GM18519 (cell line): ENCODE measurements at regions not wholly inside any gene's neighbourhood (a gene's known extent, or its start where the extent isn't known, plus 50 kb on each side); places are given as distances from the start of the nearest gene placed in this dataset.

Experiments used
- ATAC-seq: cut with Tn5 transposase; IDR thresholded peaks from one replicate; pipeline ENCODE4 v1.9.1; 2021; ENCODE audit warnings: mild to moderate bottlenecking, moderate library complexity; ENCODE audit not compliant: unreplicated experiment, low FRiP score

DNA sequence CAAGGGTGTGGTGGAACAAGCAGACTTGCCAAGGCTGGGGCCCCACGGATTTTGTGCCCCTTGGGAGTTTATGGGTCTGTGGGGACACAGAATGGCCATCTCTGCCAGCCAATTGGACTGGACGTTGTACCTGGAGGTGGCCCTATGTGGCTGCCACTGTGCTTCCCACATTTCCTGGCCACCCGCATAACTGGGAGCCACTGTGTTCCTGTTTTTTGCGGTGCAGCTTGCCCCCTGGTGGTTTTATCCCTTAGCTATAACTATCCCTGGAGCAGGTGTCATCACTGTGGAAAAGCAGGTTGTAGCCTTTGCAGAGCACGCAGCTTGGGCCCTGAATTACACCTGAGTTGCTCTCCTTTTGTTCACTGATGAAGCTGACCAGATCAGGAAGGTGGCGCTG is 306.3 kb downstream of the ZPLD1 start:
- no peak for ATAC-seq

DNA sequence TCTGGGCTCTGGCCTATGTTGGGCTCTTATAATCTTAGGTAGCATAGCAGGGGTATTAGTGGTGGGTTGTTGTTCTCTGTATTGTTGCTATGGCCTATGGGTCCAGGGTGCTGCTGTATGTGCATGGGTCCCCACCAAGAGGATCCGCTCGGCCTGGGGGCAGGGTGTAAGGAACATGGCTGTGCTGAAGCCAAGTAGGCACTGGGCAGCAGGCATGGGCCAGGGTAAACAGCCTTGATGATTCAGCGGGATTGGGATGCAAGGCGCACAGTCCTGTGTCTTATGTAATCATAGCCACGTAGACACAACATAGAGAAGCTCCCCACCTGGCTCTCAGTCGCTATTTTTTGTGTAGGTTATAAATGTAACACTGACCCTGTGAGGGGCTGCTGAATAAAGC is 306.9 kb downstream of the ZPLD1 start:
- ATAC-seq = no peak

DNA sequence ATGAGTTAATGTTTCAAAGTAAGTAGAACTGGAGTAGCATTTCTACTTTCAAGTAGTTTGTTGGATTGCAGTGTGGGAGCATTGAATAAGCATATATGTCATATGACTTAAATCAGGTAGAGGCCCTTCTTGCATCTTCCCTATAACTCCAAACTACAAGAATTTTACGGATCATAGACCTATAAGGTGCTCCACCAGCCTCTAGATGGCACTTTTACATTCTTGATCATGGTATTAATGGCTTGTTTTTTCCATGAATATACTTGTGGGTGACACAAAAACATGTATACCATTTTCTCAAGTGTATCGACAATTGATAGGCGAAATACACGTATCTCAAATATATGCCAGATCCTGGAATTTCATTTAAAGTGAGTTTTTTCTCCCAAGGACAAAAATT is 311.1 kb downstream of the ZPLD1 start:
- ATAC-seq = no peak

DNA sequence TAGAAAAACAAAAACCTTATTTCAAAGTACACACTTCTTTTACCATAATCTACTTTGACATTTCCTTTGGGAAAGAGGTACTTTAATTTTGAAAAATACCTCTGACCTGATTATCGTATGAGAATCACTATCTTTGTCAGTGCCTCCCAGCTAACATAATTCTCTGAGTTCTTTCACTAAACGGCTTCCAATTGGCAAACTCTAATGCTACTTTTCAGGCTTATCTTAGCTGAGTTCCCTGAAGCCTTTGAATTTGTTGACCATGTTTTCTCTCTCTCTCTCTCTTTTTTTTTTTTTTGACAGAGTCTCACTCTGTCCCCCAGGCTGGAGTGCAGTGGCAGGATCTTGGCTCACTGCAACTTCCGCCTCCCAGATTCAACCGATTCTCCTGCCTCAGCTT is 312.8 kb downstream of the ZPLD1 start:
- ATAC-seq = no peak

DNA sequence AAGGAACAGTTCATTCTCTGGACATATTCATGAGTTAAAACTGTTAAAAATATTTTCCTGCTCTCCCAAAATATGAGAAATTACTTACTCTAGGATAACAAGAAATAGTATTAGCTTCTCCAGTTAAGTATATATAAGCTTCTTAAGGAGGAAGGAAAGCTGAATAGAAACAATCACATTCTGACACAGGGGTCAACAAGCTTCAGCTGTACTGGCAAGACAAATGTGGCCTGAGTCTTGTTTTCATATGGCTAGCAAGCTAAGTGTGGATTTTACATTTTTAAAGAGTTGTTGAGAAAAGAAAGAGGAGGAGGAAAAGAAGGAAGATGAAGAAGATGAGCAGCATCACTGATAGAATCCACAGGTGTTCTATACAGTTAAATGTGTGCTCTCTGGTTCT is 313.8 kb downstream of the ZPLD1 start:
- no peak for ATAC-seq

DNA sequence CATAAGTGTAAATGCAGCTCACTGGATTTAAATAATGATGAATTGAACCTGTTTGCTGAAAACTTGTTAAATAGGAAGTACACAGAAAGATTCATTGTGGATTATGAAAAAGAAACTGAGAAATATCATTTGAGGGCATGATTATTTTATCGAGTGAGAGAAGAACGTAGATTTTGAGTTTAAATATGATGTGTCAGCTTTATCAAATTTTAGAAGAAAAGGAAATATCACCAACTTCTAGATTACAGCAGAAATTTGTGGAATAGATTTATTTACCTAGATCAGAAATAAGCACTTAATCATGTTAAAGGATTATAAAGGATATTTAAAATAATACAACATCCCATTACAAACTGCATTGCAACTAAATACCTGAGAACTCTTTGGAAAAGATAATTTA is 315.5 kb downstream of the ZPLD1 start:
- ATAC-seq = no peak

DNA sequence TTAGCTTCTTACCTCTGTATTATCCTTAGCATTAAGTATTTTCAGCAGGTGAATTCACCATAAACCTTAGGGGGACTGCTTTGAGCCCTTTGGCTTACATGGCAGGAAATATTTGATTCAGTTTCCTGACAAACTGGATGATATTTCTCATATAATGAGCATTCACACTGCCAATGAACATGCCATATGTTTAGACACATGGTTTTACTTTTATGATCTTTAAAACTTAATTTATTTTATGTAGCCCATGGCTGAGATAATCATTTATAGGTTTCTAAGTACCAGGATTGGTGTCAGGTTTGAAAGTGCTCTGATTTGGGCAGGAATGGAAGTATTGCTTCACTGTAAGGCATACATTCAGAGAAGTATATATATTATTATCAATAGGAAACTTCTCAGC is 319.1 kb downstream of the ZPLD1 start:
- ATAC-seq = no peak

DNA sequence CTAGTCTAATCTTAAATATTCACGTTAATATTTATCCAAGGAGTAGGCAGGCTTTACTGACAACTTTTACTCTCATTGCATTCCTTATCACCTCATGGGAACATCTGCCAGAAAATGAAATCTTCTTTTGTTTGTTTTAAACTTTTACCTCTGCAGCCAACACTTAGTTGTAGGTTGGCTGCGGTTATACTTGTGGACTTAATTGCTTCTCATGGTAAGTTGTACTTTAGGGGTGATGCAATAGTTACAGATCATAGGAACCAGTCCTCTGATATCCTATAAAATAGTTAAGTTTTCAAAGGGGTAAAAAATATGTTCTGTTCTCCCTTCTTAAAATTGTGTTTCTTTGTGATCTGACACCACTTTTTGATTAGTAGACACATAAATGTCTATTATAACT is 321.9 kb downstream of the ZPLD1 start:
- ATAC-seq = no peak

DNA sequence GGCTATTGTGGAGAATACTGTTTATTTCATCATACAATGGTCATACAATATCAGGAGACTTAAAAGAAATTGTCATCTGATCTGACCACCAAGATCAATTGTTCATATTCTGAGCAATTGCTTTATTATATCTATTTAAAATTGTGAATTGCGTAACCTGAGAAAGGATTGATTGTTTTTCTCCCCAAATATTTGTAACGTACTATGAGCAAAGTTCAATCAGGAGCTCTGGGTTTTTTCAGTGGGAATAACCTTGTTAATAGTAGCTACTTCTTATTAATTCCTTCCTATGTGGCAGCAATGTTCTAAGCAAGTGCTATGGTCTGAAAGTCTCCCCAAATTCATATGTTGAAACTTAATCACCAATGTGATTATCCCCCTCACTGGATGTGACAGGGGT is 323.1 kb downstream of the ZPLD1 start:
- ATAC-seq = no peak

DNA sequence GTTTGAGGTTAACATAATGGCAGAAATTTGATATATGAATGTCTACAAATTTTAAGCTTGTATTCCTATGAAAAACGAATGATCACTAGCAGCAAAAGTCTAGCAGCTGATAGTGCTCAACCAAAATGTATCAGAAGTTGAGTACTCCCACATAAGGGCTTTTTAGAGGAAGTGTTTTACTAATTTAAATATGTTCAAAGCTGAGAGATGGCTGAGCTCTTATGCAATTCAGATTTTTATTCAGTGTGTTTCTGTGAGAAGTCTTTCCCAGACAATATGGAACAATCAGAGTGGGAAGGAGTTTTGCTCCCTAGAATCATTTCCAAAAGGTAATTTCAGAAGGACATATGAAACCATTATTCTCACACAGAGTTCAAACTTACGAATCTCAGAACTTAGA is 327.0 kb downstream of the ZPLD1 start:
- ATAC-seq = no peak

DNA sequence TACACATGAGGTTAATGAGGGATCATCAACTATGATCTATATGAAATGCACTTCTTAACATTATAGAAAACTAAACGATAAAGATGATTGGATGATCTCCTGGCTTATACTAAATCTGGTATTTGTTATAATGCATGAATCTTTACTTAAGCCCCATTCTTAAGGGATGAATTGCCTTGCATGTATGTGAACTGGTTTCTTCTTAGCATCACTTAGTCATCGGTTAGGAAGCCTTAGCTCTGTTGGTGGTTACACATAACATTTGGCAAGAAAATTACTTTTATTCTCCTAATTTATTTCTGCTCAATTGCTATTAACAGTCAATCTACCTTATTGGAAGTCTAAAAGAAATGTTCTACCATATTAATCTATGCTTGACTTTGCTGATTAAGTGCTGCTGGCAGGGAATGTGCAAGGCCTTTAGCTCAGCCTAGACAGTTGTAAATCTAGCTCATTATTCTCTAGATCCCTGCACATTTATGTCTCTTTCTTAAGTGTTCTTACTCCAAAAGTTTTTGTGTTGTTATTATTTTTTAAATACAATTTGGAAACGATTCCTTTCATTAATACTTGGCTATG is 356.0 kb downstream of the ZPLD1 start:
- ATAC-seq = no peak

DNA sequence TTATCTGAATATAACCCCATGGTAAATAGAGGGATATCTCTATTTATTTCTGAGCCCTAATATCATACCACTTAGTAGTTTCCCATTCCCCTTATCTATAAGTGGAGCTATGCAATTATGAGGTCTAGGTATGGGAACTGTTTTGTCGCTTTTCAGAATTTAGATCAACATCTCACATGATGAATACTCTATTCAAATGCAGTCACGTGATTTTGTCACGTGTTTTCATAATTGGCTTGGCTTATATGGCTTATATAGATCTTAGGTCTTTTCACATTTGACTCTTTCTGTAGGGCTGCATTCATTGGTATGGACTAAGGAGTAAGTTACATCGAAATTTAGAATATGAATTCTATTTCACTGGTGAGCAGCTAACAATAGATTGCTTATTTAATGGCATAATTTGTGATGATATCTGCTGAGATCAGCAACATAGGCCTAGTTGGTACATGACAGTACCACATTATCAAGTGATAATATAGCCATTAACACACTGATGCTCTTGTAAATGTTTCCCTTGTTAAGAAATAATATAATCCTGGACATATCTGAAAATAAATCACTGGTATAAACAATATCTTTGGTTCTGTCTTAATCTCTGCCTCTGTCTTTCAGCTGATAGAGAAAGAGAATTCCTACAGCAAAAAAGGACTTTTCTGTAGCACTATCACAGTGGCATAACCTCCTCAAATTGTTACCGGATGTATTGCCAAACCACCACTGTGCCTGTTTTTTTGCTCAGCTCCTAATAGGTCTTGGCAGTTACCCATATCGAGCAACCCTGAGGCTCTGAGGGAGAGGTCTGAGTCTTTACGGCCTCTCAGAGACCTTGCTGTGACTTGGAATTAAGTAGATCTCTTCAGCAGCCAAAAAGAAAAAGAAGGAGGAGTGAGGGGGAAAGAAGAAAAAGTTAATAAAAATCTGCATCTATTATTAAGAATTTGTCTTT is 357.1 kb downstream of the ZPLD1 start:
- ATAC-seq = no peak

DNA sequence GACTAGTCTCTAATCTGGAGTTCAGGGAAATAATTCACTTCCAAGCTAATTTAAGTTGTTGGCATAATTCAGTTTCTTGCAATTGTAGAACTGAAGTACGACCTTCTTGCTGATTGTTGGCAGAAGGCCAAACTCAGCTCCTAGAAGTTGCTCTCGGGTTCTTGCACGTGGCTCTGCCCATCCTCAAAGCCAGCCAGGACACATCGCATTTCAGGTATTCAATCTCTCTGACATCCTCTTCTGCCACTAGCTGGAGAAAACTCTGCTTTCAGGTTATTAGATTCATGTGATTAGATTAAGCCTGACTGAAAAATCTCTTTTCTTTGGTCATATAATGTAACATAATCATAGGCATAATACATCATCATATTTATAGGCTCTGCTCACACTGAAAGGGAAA is 362.0 kb downstream of the ZPLD1 start:
- no peak for ATAC-seq

DNA sequence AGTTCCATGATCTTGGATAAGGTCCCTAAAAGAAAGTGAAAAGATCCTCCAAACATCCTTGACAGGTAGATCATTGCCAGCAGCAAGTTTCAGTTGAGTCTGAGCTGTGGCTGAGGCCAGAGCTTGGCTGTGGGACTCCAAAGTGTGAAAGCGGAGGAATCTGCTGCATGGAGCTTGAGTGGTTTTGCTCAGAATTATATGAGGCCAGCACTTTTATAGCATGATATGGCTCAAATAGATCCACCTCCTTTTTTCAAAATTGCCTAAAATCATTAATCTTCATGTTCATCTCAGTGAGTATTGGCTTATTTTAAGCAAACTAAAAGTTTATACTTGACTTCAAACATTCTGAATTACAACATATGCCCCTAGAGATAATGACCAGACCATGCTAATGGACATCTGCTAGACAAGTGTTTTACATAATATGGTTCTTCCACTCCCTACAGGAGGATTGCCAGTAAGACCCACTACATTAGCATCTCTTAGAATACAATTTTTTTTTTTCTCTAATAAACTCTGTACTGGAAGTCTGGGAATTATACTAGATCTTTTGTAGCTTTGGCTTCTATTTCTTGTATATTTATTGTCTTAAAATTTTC is 368.1 kb downstream of the ZPLD1 start:
- ATAC-seq = no peak

DNA sequence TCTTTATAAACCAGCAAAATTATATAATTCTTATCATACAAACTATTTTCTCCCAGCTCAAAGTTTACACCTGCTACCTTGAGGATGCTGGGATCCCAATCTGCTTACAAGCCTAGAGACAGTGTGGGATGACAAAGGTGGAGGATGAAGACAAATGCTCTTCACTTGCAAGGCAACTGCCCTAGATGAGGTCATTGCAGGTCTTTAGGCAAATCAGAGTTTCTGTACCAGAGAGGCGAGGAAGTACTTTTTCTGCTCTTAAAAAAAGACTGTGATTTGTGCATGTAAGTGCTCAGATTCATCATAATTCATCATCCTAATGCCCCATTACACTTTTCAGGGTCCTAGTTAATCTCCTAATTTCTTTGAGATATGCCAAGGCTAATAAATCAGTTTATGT is 376.1 kb downstream of the ZPLD1 start:
- no peak for ATAC-seq

DNA sequence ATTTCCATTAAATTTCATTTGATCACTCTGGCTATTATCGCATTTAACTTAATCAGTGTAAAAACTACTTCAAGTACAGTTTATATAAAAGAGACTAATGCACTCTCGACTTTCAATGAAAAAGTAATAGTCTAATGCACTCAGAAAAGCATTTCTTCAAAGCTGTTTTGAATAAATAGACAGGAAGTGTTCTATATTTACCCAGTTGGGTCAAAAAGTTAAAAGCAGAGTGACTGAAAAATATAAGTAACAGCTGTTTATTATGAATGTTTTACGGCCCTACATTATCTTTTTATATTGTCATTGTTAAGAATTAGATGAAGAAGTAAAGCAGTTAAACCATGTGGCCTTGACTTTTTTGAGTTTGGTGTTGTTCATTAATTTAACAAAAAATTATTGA is 391.8 kb downstream of the ZPLD1 start:
- ATAC-seq = no peak

DNA sequence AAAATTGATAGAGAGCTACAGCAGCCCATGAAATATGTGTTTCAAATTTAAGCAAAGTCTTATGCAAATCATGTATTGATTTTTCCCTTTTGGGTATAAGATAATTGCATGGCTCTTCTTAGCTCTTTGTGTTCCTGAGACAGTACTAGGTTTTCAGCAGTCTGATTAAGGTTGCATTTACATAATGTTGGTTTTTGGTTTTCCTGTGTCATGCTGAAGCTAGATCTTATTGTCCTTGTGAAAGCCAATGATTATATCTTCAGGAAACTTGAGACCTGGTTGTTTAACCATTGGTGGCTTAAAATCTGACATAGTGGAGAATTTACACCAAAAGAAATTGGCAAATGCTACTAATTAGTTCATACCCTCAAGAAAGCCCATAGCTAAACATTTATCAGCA is 392.6 kb downstream of the ZPLD1 start:
- no peak for ATAC-seq

DNA sequence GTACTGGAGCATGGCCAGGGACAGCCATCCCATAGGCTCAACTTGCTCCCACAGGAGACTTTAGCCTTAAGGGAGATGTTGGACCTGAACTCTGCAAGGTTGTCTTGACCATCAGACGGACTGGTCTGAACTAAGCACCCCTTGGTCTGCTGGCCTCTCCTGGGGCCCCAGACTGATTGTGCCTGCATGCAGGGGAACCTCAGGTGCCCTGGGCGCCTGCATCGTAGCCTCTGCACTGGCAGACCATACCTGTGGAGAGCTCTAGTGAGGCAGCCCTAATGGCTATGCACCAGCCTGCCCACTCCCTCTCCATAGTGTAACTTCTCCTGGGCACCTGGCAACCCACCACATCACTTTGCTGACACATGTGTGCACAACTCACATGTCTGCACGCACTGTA is 395.6 kb downstream of the ZPLD1 start:
- no peak for ATAC-seq

DNA sequence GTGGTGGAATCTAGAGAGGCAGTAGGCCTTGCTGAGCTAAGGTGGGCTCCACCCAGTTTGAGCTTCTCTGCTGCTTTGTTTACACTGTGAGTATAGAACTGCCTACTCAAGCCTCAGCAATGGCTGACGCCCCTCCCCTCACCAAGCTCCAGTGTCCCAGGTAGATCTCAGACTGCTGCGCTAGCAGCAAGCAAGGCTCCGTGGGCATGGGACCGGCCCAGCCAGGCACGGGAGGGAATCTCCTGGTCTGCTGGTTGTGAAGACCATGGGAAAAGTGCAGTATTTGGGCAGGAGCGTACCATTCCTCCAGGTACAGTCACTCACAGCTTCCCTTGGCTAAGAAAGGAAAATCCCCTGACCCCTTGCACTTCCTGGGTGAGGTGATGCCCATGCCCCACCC is 407.1 kb downstream of the ZPLD1 start:
- ATAC-seq = no peak

DNA sequence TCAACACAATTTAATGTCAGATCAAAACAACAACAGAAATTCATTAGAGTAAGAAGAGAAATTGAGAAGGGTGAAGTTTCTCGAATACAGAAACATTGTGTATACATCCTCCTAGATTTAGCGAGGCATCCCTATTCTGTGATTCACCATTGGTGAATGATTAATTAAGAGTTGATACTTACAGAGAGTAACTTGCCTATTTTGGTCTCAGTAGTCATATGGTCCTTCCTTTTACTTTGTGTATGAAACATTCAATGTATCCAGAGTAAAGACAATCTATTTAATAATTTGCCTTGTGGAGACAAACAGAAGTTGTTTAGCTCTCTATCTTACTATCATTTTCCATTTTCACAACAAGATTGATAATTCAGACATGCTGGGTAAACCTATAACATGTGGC is 432.0 kb downstream of the ZPLD1 start:
- no peak for ATAC-seq

DNA sequence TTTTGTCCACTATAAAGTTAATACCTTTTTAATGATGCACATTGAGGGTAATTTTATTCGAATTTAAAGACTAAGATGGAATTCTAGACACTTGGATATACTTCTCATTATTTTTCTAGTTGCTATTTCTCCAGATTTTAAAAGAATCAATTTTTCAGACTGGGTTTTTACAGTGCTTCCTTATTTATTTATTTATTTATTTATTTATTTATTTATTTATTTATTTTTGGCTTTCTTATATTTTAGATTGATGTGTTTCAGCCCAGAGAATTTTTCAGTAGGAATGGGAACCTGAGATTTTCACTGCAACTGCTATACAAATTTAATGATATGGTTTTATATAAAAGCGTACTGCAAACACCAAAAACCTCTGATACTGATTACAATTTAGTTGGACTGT is 448.7 kb downstream of the ZPLD1 start:
- ATAC-seq = no peak

DNA sequence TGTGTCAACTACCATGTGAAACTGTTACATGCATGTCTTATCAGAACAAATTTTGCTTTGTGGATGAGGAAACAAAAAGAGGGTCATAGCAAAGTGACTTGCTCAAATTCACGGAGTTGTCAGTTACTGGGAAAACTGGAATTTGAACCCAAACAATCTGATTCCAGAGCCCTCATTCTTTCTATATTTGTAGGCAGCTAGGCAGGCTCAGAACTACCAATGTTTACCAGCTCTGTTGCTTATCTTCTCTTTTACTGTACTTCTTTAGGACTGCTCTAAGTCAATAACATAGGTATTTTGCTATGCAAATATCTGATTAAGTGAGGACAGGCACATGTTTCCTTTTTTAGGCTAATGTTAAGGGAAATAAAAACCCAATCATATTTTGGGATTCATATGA is 450.5 kb downstream of the ZPLD1 start:
- no peak for ATAC-seq
